Lower leg skin (tissue), 3 donors: ENCODE measurements at regions not wholly inside any gene's neighbourhood (a gene's known extent, or its start where the extent isn't known, plus 50 kb on each side); places are given as distances from the start of the nearest gene placed in this dataset.

Experiments
- POLR2A ChIP-seq, 2 donors: fragments of 450-650 bp; IDR thresholded peaks; one replicate each; pipeline ENCODE4 v1.6.1; 2016 to 2017; ENCODE audit warnings: antibody characterized with exemption in 2 of 2, mild to moderate bottlenecking in 1 of 2, moderate library complexity in 1 of 2
- TF ChIP-seq, protein P1 (sequence below), 3 donors: fragments of 450-650 bp; IDR thresholded peaks; one replicate each; pipeline ENCODE4 v1.5.1; 2016; ENCODE audit warnings: antibody characterized with exemption in 3 of 3, mild to moderate bottlenecking in 3 of 3, moderate library complexity in 2 of 3

DNA sequence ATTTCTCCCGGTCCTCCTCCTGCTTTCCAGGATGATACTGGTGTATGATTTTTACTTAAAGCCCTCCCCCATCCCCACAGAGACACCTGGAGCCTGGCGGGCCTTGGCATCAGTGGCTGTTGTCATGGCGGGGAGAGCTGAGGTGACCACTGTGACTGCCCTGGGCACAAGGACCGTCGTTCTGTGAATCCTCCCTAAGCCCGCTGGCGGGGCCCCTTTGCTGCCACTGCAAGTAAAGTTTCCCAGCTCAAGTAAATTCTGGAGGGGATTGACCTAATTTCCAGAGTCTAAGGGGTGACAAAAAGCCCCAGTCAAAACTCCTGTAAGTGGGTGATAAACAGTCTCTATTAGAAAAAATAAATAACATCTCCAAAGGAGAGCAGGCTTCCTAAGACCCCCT is 393.2 kb upstream of the PODXL start:
- TF ChIP-seq, protein P1, sequence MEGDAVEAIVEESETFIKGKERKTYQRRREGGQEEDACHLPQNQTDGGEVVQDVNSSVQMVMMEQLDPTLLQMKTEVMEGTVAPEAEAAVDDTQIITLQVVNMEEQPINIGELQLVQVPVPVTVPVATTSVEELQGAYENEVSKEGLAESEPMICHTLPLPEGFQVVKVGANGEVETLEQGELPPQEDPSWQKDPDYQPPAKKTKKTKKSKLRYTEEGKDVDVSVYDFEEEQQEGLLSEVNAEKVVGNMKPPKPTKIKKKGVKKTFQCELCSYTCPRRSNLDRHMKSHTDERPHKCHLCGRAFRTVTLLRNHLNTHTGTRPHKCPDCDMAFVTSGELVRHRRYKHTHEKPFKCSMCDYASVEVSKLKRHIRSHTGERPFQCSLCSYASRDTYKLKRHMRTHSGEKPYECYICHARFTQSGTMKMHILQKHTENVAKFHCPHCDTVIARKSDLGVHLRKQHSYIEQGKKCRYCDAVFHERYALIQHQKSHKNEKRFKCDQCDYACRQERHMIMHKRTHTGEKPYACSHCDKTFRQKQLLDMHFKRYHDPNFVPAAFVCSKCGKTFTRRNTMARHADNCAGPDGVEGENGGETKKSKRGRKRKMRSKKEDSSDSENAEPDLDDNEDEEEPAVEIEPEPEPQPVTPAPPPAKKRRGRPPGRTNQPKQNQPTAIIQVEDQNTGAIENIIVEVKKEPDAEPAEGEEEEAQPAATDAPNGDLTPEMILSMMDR (IDR thresholded peaks at IDR 0.05) = no peak
- TF ChIP-seq POLR2A (IDR thresholded peaks at IDR 0.05) = no peak
